GM18499 (cell line): ENCODE measurements at regions not wholly inside any gene's neighbourhood (a gene's known extent, or its start where the extent isn't known, plus 50 kb on each side); places are given as distances from the start of the nearest gene placed in this dataset.
A peak's percentile ranks its signal among the peaks of the same experiment; 100 is the strongest.

Experiments used
- ATAC-seq: cut with Tn5 transposase; IDR thresholded peaks from one replicate; pipeline ENCODE4 v1.9.1; 2021; ENCODE audit warnings: moderate number of reproducible peaks; ENCODE audit not compliant: insufficient read depth, unreplicated experiment

DNA sequence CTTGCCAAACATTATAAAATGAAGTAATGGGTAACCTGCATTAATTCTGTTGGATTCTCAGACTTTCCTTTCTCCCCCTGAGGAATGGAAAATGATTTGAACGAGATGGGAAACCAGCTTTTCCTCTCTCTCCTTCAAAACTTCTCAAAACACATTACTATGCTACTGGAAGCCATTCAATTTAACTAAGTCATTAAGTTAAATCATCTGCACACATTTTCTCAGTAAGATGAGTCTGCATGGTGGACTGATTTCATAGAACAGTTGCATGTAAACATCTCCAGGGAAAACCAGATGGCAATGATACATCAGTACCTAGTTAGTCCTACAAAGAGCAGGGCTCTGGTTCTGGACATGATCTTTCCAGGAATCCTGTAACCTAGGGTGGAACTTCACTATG is 59.9 kb downstream of the BMP4 start:
- no peak for ATAC-seq

DNA sequence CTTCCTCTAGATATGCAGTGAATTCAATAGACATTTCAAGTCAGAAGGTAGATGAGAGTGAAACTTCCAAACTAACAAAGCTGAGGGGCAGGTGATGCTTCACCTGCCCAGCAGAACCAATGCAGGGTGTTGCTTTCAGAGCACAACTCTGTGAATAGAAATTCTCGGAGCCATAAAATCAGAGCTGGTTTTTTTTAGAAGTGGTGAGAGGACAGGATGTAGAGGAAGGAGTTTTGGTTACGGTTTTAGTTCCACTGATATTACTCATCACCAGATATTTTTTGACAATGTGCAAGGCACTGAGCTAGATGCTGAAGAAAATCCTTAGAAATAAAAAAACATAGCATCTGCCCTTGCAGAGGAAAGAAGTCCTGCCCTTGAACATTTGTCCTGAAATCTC is 62.2 kb downstream of the BMP4 start:
- ATAC-seq, result peak; percentile 89

DNA sequence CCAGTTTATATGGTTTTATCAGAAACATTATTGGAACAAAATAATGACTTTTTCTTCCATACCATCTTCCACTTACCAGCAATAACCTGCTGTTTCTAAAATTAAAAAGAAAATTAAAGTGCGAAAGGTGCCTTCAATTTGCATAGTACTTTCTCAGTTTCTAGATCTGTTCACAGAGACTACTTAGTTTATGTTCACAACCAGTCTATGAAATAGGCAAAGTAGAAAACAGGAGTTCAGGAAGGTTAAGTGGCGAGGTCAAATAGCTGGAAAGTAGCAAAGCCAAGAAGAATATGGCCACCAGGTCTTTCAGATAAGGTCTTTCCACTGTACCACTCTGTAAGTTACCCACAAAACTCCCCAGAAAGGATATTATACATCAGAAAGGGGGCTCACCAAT is 63.3 kb downstream of the BMP4 start:
- ATAC-seq, result no peak

DNA sequence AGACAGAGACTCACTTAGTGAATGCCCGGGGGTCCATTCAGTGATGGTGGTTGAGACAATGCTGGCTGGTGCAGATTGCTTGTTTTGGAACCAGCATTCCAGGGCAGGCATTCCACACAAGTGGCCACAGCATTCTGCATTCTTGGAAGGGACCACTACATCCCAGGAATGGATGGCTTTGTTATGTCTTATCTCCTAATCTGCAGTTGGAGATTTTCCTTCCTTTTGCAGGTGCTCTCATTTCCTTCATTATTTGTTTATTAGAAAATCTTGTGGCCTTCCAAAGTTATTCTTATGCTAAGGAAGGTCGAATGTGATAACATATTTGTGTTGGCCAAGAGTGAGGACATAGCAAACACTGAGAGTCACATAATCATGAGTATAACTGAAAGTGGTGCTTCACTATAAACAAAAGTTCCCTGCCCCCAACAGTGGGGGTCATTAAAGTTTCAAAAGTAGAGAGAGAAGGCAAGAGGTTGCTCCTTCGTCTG is 66.0 kb downstream of the BMP4 start:
- ATAC-seq, result no peak

DNA sequence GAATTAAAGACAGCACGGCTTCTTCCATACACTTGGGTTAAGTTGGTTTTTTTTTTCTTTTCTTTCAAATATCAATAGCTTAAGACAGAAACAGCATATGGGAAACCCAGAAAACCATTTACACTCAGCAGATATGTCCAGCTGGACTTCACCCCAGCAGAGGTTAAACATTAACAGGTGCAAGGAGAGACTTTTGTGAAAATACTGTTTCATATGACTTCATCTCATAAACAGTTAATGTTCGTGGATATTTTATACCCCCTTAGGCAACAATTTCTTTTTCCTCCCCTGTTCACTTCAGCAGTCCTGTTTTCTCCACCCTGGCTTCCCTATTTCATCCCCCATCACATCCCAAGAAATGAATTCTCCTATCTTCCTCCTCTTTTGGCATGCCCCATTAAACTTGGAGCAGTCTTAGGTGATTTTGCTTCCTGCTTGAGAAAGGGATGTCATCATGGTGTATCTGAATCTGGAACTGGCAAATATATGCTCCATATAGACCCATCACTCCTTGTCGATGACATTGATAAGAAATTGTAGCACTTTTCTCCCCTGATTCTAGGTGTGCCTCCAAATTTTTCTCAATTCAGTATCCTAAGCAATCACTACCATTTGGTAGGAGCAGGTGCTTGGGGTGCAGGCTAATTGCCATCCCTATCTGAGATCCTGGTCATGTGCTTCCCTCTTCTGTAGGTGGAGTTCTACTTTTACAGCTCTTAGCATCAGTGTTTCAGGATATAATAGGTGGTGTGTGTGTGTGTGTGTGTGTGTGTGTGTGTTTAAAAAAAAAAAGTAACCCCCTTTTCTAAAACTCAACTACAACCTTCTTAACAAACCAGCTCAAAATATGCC is 67.9 kb downstream of the BMP4 start:
- ATAC-seq, result no peak

DNA sequence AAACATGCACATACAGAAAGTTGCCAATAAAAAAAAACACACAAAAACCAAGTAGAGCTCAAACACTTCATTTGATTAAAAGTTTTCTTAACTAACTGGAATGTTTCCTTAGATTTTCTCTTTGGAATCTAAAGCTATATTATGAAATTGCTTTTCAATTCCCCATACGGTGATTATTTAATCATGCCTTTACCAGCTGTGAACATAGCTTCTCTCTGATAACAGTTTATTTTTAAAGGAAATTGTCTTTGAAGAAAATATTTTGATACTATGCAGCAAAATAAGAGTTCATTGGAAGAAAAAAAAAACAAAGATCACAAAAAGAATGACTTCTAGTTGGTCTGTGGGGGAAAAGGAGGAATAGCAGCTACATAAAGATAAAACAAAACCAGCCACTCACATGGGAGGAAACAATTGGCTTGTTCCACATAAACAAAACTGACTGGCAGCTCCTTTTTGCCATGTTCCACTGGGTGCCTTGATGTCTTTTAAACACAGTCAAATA is 71.4 kb downstream of the BMP4 start:
- no peak for ATAC-seq

DNA sequence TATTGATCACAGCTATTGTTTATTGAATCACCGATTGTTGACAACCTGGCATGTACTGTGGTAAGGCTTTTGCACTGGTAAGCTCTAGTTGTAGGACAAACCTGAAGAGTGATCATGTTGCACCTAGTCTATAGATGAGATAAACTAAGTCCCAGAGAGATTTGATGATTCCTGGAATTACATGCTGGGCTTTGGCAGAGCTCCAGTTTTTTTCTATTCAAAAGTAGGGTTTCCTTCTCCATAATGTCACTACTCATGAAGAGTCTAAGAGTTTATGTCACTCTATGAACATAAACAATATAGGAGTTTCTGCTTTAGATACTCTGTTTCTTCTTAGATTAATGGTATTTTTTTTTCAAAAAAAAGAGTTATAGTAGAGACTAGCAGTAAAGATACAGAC is 72.0 kb downstream of the BMP4 start:
- no peak for ATAC-seq

DNA sequence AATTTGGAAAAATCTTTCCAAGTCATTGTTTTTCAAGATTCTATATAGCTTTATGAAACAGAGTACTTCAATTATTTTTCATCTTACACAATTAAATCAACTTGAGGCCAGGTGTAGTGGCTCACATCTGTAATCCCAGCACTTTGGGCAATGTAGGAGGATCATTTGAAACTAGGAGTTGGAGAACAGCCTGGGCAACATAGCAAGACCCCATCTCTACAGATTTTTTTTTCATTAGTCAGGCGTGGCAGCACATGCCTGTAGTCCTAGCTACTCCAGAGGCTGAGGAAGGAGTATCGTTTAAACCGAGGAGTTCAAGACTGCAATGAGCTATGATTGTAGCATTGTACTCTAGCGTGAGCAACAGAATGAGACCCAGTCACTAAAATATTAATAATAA is 72.9 kb downstream of the BMP4 start:
- ATAC-seq, result no peak

DNA sequence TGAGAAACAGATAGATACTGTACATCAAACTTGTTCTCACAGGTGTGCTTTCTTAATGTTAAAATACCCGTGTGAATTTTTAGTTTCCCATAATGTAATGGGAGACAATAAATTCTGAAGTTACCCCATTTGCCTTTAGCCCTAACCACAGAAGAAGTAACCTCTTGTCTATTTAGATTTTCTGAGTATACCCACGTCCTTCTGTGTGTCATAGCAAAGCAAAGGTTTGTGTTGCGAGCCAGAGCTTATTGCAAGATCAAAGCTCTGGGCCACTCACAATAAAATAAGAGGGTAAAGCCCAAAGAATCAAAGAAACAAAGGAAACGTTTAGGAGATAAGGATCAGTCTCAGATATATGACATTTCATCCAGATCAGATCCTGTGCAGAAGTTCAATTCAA is 73.9 kb downstream of the BMP4 start:
- ATAC-seq, result no peak

DNA sequence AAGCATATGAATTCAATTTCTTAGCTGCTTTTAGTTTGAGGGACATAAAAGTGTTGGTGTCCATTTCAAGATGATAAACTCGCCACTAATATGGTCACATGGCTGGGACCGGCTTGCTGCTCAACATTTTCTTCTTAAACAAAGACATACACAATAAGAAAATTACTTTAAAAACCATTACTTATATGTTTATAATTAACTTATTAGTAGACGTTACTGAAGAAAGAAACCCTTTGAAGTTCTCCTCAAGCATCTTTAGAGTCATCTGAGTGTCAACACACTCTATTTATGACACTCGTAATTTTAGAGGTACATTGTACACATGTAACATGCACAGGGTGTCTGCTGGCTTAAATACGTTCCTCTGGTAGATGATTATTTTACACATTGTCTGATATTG is 74.7 kb downstream of the BMP4 start:
- ATAC-seq, result no peak

DNA sequence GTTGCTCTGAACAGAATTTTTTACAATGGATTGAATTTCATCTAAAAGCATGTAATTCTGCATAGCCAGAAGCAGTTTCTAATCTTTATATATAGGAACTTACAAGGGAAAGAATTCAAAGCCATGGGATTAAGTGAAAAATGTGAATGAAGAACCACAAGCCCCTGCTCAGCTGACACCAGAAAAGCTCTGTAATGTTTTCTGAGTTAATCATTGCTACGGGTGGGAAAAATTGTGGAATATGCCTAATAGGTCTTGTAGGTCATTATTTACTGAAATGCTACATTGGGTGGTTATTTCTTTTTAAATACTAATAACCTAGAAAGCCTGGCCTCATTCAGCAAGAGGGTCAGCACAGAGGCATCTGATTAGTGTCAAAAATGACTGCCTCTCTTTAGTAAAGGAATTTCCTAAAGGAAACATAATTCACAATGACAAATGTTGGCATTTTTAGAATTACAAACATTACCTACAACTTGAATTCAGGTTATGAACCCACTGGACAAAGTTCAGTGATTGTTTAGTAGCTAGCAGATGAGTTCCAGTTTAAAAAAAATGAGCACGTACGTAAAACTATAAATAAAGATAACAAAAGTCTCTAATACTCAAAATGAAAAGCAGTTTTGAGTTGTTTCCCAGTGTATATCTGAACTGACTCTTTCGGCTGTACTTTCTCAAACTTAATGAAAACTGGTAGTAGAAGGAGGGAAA is 75.3 kb downstream of the BMP4 start:
- no peak for ATAC-seq

DNA sequence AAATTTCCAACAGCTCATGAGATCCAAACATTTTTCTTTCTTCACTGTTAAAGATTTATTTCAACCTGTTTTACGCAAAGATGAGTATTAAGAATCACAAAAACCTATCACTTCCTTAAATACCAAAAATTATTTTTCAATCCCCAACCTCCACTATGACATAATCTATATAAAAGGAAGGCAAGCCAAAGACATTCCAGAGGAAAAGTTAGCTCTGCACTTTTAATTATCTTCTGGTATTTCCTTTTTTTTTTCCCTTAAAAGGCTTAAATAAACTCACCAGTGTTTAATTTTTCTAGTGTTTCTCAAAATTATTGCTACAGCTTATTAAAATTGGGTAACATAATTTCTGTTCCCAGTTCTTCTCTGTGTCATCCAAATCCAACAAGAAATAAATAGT is 75.9 kb downstream of the BMP4 start:
- no peak for ATAC-seq

DNA sequence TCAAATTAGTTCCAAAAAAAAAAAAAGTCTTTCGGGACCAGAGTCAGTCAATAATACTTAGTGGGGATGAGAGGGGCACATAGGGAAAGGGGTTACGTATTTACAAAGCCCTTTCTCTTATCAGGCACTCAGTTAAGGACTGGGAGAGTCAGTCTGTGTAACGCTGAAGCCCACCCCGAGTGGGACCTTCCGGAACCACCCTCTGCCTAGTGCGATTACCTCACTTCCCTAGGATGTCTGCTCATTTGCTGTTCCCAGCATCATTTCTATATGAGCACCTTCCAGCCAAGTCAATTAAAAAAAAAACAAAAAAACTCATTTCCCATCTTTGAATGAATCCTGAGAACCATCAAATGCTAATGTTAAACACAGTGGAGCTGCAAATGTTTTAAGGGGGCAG is 76.9 kb downstream of the BMP4 start:
- no peak for ATAC-seq

DNA sequence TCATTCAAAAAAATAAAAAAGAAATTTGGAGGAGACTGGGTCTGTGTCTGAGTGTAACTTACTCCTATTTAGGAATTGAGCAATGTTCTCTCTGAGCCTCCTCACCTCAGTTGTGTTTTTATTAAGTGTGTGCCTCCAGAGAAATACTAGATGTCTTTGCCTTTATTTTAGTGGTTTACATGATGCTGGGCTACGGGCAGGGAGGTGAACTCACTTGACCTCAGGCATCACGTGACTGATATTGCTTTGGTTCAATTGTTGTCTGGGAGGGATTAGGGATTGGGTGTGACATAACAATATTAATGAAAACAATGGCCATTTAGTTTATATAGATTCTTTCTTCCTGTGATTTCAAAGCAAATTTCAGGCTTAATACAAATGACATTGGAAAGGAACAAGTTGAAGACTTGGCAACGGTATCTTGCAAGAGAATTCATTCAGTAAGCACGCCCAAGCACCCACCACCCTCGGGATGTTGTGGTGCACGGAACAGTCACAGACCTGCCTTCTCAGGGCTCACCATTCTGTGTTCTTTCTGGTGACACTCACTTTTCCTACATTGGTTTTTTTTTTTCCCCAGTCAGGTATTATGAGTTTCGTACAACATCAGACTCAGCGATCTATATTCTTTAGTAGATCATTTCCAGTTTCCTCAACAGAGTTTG is 77.5 kb downstream of the BMP4 start:
- no peak for ATAC-seq

DNA sequence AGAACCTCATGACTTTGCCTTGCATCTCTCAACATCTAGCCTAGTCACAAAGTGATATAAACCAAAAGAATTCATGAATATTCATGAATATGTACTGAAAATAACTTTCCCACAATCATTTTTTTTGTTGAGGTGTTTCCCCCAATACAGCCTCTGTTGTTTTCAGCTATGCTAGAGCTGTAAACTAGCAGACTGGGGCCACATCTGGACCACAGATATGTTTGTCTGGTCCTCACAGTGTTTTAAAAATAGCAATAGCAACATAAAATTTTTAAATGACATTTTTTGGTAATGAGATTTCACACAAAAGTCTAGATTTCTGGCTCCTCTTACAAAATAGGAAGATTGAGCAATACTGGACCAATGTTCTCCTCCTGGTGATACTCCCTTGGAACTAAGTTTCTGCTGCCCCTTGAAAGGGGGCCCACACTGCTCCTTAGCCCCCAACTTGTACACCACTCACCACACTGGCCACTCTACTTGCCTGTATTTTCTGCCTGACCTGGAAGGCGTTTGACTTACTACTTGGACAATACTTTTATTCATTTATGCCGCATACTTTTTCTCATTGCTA is 81.2 kb downstream of the BMP4 start:
- no peak for ATAC-seq

DNA sequence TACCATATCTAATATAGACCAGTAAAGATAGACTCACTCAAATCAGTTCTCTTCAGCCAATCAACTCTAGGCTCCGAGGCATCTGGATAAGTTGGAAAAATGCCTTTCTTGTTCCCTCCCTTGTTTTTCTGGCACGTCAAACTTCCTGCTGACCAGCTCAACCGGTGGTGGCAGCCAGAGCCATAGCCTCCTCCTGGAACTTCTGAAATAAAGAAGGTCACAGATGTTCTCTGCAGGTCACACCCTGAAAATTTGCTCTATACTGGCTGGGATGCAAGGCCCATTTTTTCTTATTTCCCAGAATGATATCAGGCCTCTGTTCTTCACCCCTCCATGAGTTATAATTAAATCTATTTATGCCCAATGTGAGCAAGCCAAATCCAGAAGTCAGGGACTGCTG is 81.9 kb downstream of the BMP4 start:
- no peak for ATAC-seq

DNA sequence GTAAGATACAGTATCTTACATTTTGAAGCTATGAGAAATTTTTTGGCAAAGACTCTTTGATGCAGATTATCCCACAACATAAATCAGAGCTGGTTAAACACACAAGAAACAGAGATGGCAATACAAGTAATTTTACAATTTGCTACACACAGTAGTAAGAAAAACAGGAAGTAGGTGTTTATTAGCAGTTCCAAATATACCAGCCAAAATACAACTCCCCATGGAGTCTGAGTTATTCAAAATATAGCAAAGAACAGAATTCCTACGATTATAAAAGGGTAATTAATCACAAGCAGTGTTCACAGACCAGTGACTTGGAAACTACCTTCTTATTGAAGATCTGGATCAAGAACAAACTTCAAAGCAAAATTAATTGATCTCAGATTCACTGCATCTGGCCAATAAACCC is 83.9 kb downstream of the BMP4 start:
- ATAC-seq, result no peak

DNA sequence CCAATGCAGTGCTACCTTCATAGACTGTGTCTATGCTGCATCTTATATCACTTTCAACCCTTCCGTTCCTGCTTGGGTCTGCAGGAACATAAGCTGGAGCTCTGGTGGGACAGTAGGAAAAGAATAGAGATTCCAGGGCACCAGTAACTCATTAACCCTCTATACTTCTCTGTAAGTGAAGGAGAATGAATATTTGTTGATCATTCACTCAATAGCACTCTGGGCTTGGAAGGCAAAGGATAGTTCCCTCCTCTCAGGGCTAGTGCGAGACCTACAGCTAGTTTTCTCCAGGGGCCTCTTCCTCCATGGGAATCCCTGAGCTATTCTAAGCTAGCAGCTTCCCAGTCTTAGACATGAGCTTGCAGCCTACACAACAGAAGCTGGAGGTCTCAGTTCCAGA is 84.7 kb downstream of the BMP4 start:
- no peak for ATAC-seq

DNA sequence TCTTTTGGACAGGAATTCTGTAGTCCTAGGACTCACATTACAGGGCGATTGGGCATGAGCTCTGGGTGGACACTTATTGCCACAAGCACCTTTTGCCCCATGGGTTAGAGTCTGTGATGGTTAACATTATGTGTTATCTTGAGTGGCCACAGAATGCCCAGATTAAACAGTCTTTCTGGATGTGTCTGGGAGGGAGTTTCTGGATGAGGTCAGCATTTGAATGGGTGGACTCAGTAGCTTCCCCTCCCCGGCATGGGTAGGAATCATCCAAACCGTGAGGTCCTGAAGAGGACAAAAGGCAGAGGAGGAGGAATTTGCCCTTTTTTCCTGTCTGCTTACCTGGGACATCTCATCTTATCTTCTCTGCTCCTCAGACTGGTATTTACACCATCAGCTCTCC is 85.6 kb downstream of the BMP4 start:
- no peak for ATAC-seq

DNA sequence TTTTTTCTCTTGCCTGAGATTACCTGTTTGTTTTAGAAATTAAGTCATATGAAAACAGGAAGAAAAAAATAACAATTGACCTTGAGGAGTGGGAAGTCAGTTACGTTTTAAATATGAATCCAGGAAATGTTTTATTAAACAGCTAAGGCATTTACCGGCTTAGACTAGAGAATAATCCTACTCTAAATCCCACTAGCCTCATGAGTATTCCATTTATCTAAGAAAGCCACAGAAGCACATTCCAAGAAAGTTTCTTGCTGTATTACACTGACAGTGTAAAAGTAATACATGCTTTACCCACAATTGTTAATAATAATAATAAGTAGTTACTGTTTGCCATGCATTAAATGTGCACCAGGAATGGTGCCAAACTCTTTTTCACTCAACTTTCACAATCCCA is 90.9 kb downstream of the BMP4 start:
- no peak for ATAC-seq

DNA sequence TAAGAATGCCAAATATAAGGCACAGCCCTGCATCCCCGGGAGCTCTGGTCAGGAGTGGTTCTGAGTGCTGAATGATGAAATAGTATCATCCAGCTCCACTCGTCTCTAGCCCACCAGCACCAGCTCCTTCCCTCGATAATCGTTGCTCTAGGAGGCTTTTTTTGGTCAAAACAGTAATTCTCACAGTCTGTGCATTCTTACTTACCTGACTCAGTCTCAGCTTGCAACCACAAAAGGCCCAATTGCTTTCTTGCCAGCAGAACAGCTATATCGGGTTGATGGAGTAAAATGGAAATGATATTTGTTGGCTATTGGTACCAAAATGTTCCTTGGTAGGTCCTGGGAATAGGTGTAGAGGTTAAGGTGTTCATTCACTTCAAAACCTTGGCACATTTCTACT is 94.8 kb downstream of the BMP4 start:
- ATAC-seq, result no peak
